MM.1S (cell line): ENCODE measurements at regions not wholly inside any gene's neighbourhood (a gene's known extent, or its start where the extent isn't known, plus 50 kb on each side); places are given as distances from the start of the nearest gene placed in this dataset.

Experiments used
- EZH2 ChIP-seq: fragments of 300-600 bp; sonication (generic); optimal IDR thresholded peaks from 2 replicates; pipeline ENCODE3; 2017; ENCODE audit warnings: low read depth, mild to moderate bottlenecking, antibody characterized with exemption, low read length, mixed read lengths
- EZH2phosphoT487 ChIP-seq: fragments of 300-600 bp; sonication (generic); IDR thresholded peaks from 2 replicates; pipeline ENCODE4 v1.6.1; 2018; ENCODE audit warnings: antibody characterized with exemption, low read length
- TF ChIP-seq, protein P1 (sequence below): fragments of 300-600 bp; sonication (generic); IDR thresholded peaks from 2 replicates; pipeline ENCODE4 v1.5.1; 2016; ENCODE audit warnings: antibody characterized with exemption, low read length, mixed read lengths

DNA sequence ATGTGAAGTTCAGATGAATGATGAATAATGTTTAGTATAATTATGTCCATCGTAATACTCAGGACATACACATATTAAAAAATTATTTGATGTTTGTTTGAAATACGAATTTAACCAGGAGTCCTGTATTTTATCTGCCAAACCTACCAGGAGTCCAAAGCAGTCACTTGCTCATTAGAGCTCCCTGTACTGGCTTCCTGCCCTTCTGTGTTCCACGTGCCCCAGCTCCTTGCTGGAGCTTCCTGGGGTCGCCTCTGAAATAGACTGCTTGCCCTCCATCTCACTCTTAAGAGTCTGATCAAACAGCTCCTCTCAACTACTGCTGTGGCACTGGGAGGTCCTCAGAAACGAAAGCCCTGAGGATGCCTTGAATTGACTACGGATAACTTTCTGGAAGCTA lies 87.3 kb upstream of the DHRS4 start:
- TF ChIP-seq, protein P1, sequence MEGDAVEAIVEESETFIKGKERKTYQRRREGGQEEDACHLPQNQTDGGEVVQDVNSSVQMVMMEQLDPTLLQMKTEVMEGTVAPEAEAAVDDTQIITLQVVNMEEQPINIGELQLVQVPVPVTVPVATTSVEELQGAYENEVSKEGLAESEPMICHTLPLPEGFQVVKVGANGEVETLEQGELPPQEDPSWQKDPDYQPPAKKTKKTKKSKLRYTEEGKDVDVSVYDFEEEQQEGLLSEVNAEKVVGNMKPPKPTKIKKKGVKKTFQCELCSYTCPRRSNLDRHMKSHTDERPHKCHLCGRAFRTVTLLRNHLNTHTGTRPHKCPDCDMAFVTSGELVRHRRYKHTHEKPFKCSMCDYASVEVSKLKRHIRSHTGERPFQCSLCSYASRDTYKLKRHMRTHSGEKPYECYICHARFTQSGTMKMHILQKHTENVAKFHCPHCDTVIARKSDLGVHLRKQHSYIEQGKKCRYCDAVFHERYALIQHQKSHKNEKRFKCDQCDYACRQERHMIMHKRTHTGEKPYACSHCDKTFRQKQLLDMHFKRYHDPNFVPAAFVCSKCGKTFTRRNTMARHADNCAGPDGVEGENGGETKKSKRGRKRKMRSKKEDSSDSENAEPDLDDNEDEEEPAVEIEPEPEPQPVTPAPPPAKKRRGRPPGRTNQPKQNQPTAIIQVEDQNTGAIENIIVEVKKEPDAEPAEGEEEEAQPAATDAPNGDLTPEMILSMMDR: no peak
- TF ChIP-seq EZH2phosphoT487: no peak
- no peak for TF ChIP-seq EZH2
